Activated T-cell treated with anti-CD3 and anti-CD28 coated beads, Interleukin-2, amount 50 U/mL, for 24 hours (primary cell): ENCODE measurements at regions not wholly inside any gene's neighbourhood (a gene's known extent, or its start where the extent isn't known, plus 50 kb on each side); places are given as distances from the start of the nearest gene placed in this dataset.

Source experiments
- DNase-seq: peaks from one replicate; pipeline ENCODE4 v3.0.0-alpha.2; 2020
- H3K27ac Mint-ChIP-seq: 2 replicates; pipeline ENCODE4 v1.8.0; 2020; ENCODE audit warnings: mild to moderate bottlenecking, mixed read lengths
- H3K27me3 Mint-ChIP-seq: 2 replicates; pipeline ENCODE4 v1.8.0; 2020; ENCODE audit warnings: mixed read lengths
- H3K36me3 Mint-ChIP-seq: 2 replicates; pipeline ENCODE4 v1.8.0; 2020; ENCODE audit warnings: low read depth, mixed read lengths
- H3K4me1 Mint-ChIP-seq: 2 replicates; pipeline ENCODE4 v1.8.0; 2020; ENCODE audit warnings: low read depth, mixed read lengths
- H3K4me3 Mint-ChIP-seq: 2 replicates; pipeline ENCODE4 v1.8.0; 2020; ENCODE audit warnings: mild to moderate bottlenecking, moderate library complexity, mixed read lengths
- H3K9me3 Mint-ChIP-seq: 2 replicates; pipeline ENCODE4 v1.8.0; 2020; ENCODE audit warnings: mixed read lengths

GRCh38 chr13:90776051-90776748 is 571.3 kb upstream of the MIR17HG start:
- no peaks in the 10 kb centered on the region for H3K27me3 Mint-ChIP-seq
- no peaks in the 10 kb centered on the region for H3K36me3 Mint-ChIP-seq
- no peaks in the 10 kb centered on the region for H3K9me3 Mint-ChIP-seq
- no peak overlapping the region for H3K4me3 Mint-ChIP-seq
- no peak overlapping the region for H3K27ac Mint-ChIP-seq
- DNase-seq = no peak
- no peaks in the 10 kb centered on the region for H3K4me1 Mint-ChIP-seq

- no peaks in the 10 kb centered on the region for H3K36me3 Mint-ChIP-seq
- H3K9me3 Mint-ChIP-seq = peaks cover 4% of the 10 kb centered on the region
- no peak for DNase-seq
- no peaks in the 10 kb centered on the region for H3K4me1 Mint-ChIP-seq
- H3K27ac Mint-ChIP-seq = no peak overlapping the region
- no peak overlapping the region for H3K4me3 Mint-ChIP-seq
- H3K27me3 Mint-ChIP-seq = no peaks in the 10 kb centered on the region
Observed at GRCh38 chr13:90783273-90783672, 564.2 kb upstream of the MIR17HG start.

GRCh38 chr13:90787007-90787406 is 560.5 kb upstream of the MIR17HG start:
- Mint-ChIP-seq H3K36me3 (no peaks in the 10 kb centered on the region), H3K27me3 (no peaks in the 10 kb centered on the region), H3K4me3 (no peak overlapping the region), H3K4me1 (no peaks in the 10 kb centered on the region), H3K27ac (no peak overlapping the region), H3K9me3 (peaks cover 4% of the 10 kb centered on the region)
- no peak for DNase-seq

GRCh38 chr13:90792335-90792734 is 555.2 kb upstream of the MIR17HG start:
- H3K9me3 Mint-ChIP-seq = no peaks in the 10 kb centered on the region
- H3K4me1 Mint-ChIP-seq = no peaks in the 10 kb centered on the region
- no peak overlapping the region for H3K27ac Mint-ChIP-seq
- no peaks in the 10 kb centered on the region for H3K27me3 Mint-ChIP-seq
- no peak overlapping the region for H3K4me3 Mint-ChIP-seq
- DNase-seq = no peak
- H3K36me3 Mint-ChIP-seq = no peaks in the 10 kb centered on the region

- Mint-ChIP-seq H3K27ac (no peak overlapping the region), H3K27me3 (no peaks in the 10 kb centered on the region), H3K36me3 (no peaks in the 10 kb centered on the region), H3K4me1 (no peaks in the 10 kb centered on the region), H3K4me3 (no peak overlapping the region), H3K9me3 (no peaks in the 10 kb centered on the region)
- no peak for DNase-seq
Observed at GRCh38 chr13:90793261-90793820, 554.1 kb upstream of the MIR17HG start.

- H3K4me1 Mint-ChIP-seq = no peaks in the 10 kb centered on the region
- no peak for DNase-seq
- H3K27ac Mint-ChIP-seq = no peak overlapping the region
- no peaks in the 10 kb centered on the region for H3K36me3 Mint-ChIP-seq
- no peak overlapping the region for H3K4me3 Mint-ChIP-seq
- H3K27me3 Mint-ChIP-seq = no peaks in the 10 kb centered on the region
- peaks cover 2% of the 10 kb centered on the region for H3K9me3 Mint-ChIP-seq
Observed at GRCh38 chr13:90796474-90796873, 551.0 kb upstream of the MIR17HG start.

GRCh38 chr13:90797335-90797734 is 550.2 kb upstream of the MIR17HG start:
- no peak for DNase-seq
- Mint-ChIP-seq H3K27ac (no peak overlapping the region), H3K27me3 (no peaks in the 10 kb centered on the region), H3K4me3 (no peak overlapping the region), H3K4me1 (no peaks in the 10 kb centered on the region), H3K36me3 (no peaks in the 10 kb centered on the region), H3K9me3 (peaks cover 2% of the 10 kb centered on the region)

GRCh38 chr13:90798381-90798780 is 549.1 kb upstream of the MIR17HG start:
- H3K4me1 Mint-ChIP-seq = no peaks in the 10 kb centered on the region
- DNase-seq = no peak
- H3K36me3 Mint-ChIP-seq = no peaks in the 10 kb centered on the region
- no peak overlapping the region for H3K27ac Mint-ChIP-seq
- peaks cover 2% of the 10 kb centered on the region for H3K9me3 Mint-ChIP-seq
- H3K27me3 Mint-ChIP-seq = no peaks in the 10 kb centered on the region
- no peak overlapping the region for H3K4me3 Mint-ChIP-seq

- H3K27me3 Mint-ChIP-seq = no peaks in the 10 kb centered on the region
- H3K36me3 Mint-ChIP-seq = no peaks in the 10 kb centered on the region
- DNase-seq = no peak
- H3K27ac Mint-ChIP-seq = no peak overlapping the region
- H3K9me3 Mint-ChIP-seq = peaks cover 2% of the 10 kb centered on the region
- no peak overlapping the region for H3K4me3 Mint-ChIP-seq
- H3K4me1 Mint-ChIP-seq = no peaks in the 10 kb centered on the region
Observed at GRCh38 chr13:90800082-90800746, 547.3 kb upstream of the MIR17HG start.

GRCh38 chr13:90801621-90802020 is 545.9 kb upstream of the MIR17HG start:
- Mint-ChIP-seq H3K4me1 (no peaks in the 10 kb centered on the region), H3K9me3 (peaks cover 2% of the 10 kb centered on the region), H3K27ac (no peak overlapping the region), H3K36me3 (no peaks in the 10 kb centered on the region), H3K4me3 (no peak overlapping the region), H3K27me3 (no peaks in the 10 kb centered on the region)
- no peak for DNase-seq

- DNase-seq = no peak
- peaks cover 5% of the 10 kb centered on the region for H3K9me3 Mint-ChIP-seq
- no peaks in the 10 kb centered on the region for H3K27me3 Mint-ChIP-seq
- H3K36me3 Mint-ChIP-seq = no peaks in the 10 kb centered on the region
- H3K27ac Mint-ChIP-seq = no peak overlapping the region
- no peak overlapping the region for H3K4me3 Mint-ChIP-seq
- no peaks in the 10 kb centered on the region for H3K4me1 Mint-ChIP-seq
Observed at GRCh38 chr13:90803210-90803609, 544.3 kb upstream of the MIR17HG start.

GRCh38 chr13:90806016-90806615 is 541.4 kb upstream of the MIR17HG start:
- DNase-seq = no peak
- Mint-ChIP-seq H3K4me3 (no peak overlapping the region), H3K4me1 (no peaks in the 10 kb centered on the region), H3K9me3 (peaks cover 6% of the 10 kb centered on the region), H3K36me3 (no peaks in the 10 kb centered on the region), H3K27me3 (no peaks in the 10 kb centered on the region), H3K27ac (no peak overlapping the region)

GRCh38 chr13:90806892-90807291 is 540.6 kb upstream of the MIR17HG start:
- Mint-ChIP-seq H3K36me3 (no peaks in the 10 kb centered on the region), H3K4me1 (no peaks in the 10 kb centered on the region), H3K27me3 (no peaks in the 10 kb centered on the region), H3K4me3 (no peak overlapping the region), H3K9me3 (peaks cover 6% of the 10 kb centered on the region), H3K27ac (no peak overlapping the region)
- DNase-seq = no peak

- Mint-ChIP-seq H3K4me1 (no peaks in the 10 kb centered on the region), H3K4me3 (no peak overlapping the region), H3K27ac (no peak overlapping the region), H3K27me3 (no peaks in the 10 kb centered on the region), H3K9me3 (peaks cover 6% of the 10 kb centered on the region), H3K36me3 (no peaks in the 10 kb centered on the region)
- no peak for DNase-seq
Observed at GRCh38 chr13:90808838-90809237, 538.6 kb upstream of the MIR17HG start.

- Mint-ChIP-seq H3K27ac (no peak overlapping the region), H3K27me3 (no peaks in the 10 kb centered on the region), H3K4me1 (no peaks in the 10 kb centered on the region), H3K36me3 (no peaks in the 10 kb centered on the region), H3K4me3 (no peak overlapping the region), H3K9me3 (no peaks in the 10 kb centered on the region)
- DNase-seq = no peak
Observed at GRCh38 chr13:90824032-90824431, 523.5 kb upstream of the MIR17HG start.
